ENCODE measurements at regions not wholly inside any gene's neighbourhood (a gene's known extent, or its start where the extent isn't known, plus 50 kb on each side); places are given as distances from the start of the nearest gene placed in this dataset.

- CTCF ChIA-PET: no interaction called here
- ATAC-seq (ENCODE audit: low read depth): no peak
- POLR2A ChIA-PET: no interaction called here
- Histone ChIP-seq H3K4me1 (ENCODE audit: control insufficient read depth in 2 of 2, insufficient read depth in 2 of 2, low read length in 2 of 2) (no peaks in the 10 kb centered on the region), H3K79me2 (ENCODE audit: control insufficient read depth, insufficient read depth, low read length) (no peaks in the 10 kb centered on the region), H3K9me3 (ENCODE audit: control extremely low read depth in 1 of 3, control insufficient read depth in 2 of 3, insufficient read depth in 1 of 3, low read length in 2 of 3) (peaks cover 0 to 3% (median 0%) of the 10 kb centered on the region in 3 donors), H2AFZ (ENCODE audit: insufficient read depth, low read depth, low read length, poor library complexity, severe bottlenecking) (no peak overlapping the region), H3K9ac (ENCODE audit: low read length) (no peak overlapping the region), H3K27ac (ENCODE audit: low read length in 2 of 2) (no peak overlapping the region), H3K36me3 (replicated peaks in 1 of 2; ENCODE audit: control extremely low read depth in 1 of 2, control insufficient read depth in 1 of 2, extremely low read depth in 1 of 2, insufficient read depth in 2 of 2, low read length in 1 of 2) (no peaks in the 10 kb centered on the region), H4K20me1 (ENCODE audit: control insufficient read depth, insufficient read depth, low read length, poor library complexity, severe bottlenecking) (no peaks in the 10 kb centered on the region), H3K4me2 (replicated peaks; ENCODE audit: low read depth, low read length, poor library complexity, severe bottlenecking) (no peak overlapping the region), H3K27me3 (replicated peaks in 1 of 4; ENCODE audit: control extremely low read depth in 1 of 4, control insufficient read depth in 3 of 4, insufficient read depth in 4 of 4, low read length in 3 of 4) (peaks cover 0 to 3% (median 0%) of the 10 kb centered on the region in 4 experiments), H3K4me3 (ENCODE audit: control extremely low read depth in 1 of 5, extremely low read depth in 1 of 5, insufficient read depth in 1 of 5, low read depth in 2 of 5, low read length in 4 of 5) (no peak overlapping the region)
- TF ChIP-seq EZH2 (IDR thresholded peaks at IDR 0.05; ENCODE audit: borderline replicate concordance, insufficient read depth, low read depth, low read length, poor library complexity, severe bottlenecking) (no peak), CTCF (IDR thresholded peaks at IDR 0.05) (no peak)
- peaks cover 20% of the 10 kb centered on the region for H3K27me3 Mint-ChIP-seq
- no peak overlapping the region for H3K4me3 Mint-ChIP-seq
- DNase-seq: no peak
- no peak overlapping the region for H3K27ac Mint-ChIP-seq
- intact Hi-C loops (cut with micrococcal nuclease): no loop called here
- H3K4me1 Mint-ChIP-seq: no peaks in the 10 kb centered on the region
- H3K9me3 Mint-ChIP-seq (ENCODE audit: insufficient read depth): no peaks in the 10 kb centered on the region
- 80% methylated on average over 1 of the region's 2 CpGs for WGBS (ENCODE audit: insufficient coverage)
These were observed 598.8 kb downstream of the UTRN start for GRCh38 chr6:144883915-144884314.

DNA sequence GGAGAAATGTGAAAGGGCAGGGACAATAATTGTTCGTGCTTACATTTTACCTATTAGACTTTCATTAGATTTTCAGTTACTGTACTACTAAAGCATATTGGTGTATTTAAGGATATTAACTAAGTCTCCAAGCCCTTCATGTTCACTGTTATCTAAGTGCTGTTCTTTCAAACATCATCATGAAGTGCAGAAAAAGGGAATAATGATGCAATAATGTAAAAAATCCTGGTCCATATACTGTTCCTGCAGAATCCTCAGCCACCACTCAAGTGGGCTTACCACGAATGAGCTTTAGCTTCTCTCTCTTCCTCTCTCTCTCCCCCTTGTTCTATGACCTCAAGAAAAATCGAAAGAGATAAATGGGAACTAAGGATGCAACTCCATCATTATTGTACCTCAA, 600.7 kb downstream of the UTRN start:
- H3K4me3 Mint-ChIP-seq: no peak overlapping the region
- no peak overlapping the region for H3K27ac Mint-ChIP-seq
- DNase-seq (no peak), ATAC-seq (ENCODE audit: low read depth) (no peak)
- H3K9me3 ChIP-seq (ENCODE audit: control extremely low read depth in 1 of 3, control insufficient read depth in 2 of 3, insufficient read depth in 1 of 3, low read length in 2 of 3): peaks cover 0 to 3% (median 0%) of the 10 kb centered on the region in 3 donors
- peaks cover 9% of the 10 kb centered on the region for H3K27me3 Mint-ChIP-seq
- 63% methylated on average over 1 of the region's 3 CpGs for WGBS (ENCODE audit: insufficient coverage)
- TF ChIP-seq CTCF (IDR thresholded peaks at IDR 0.05) (no peak), EZH2 (IDR thresholded peaks at IDR 0.05; ENCODE audit: borderline replicate concordance, insufficient read depth, low read depth, low read length, poor library complexity, severe bottlenecking) (no peak)
- H3K79me2 ChIP-seq (ENCODE audit: control insufficient read depth, insufficient read depth, low read length): no peaks in the 10 kb centered on the region
- H3K27ac ChIP-seq (ENCODE audit: low read length in 2 of 2): no peak overlapping the region
- H3K9me3 Mint-ChIP-seq (ENCODE audit: insufficient read depth): no peaks in the 10 kb centered on the region
- no peaks in the 10 kb centered on the region for H4K20me1 ChIP-seq (ENCODE audit: control insufficient read depth, insufficient read depth, low read length, poor library complexity, severe bottlenecking)
- no peak overlapping the region for H2AFZ ChIP-seq (ENCODE audit: insufficient read depth, low read depth, low read length, poor library complexity, severe bottlenecking)
- H3K4me3 ChIP-seq (ENCODE audit: control extremely low read depth in 1 of 5, extremely low read depth in 1 of 5, insufficient read depth in 1 of 5, low read depth in 2 of 5, low read length in 4 of 5): no peak overlapping the region
- CTCF ChIA-PET: no interaction called here
- intact Hi-C loops (cut with micrococcal nuclease): no loop called here
- no peaks in the 10 kb centered on the region for H3K4me1 Mint-ChIP-seq
- peaks cover 0 to 3% (median 0%) of the 10 kb centered on the region in 4 experiments for H3K27me3 ChIP-seq (replicated peaks in 1 of 4; ENCODE audit: control extremely low read depth in 1 of 4, control insufficient read depth in 3 of 4, insufficient read depth in 4 of 4, low read length in 3 of 4)
- no peak overlapping the region for H3K4me2 ChIP-seq (replicated peaks; ENCODE audit: low read depth, low read length, poor library complexity, severe bottlenecking)
- POLR2A ChIA-PET: no interaction called here
- H3K4me1 ChIP-seq (ENCODE audit: control insufficient read depth in 2 of 2, insufficient read depth in 2 of 2, low read length in 2 of 2): no peaks in the 10 kb centered on the region
- no peak overlapping the region for H3K9ac ChIP-seq (ENCODE audit: low read length)
- no peaks in the 10 kb centered on the region for H3K36me3 ChIP-seq (replicated peaks in 1 of 2; ENCODE audit: control extremely low read depth in 1 of 2, control insufficient read depth in 1 of 2, extremely low read depth in 1 of 2, insufficient read depth in 2 of 2, low read length in 1 of 2)
